ENCODE measurements at regions not wholly inside any gene's neighbourhood (a gene's known extent, or its start where the extent isn't known, plus 50 kb on each side); places are given as distances from the start of the nearest gene placed in this dataset.

GRCh38 chr12:93106910-93107309 lies 177.8 kb upstream of the EEA1 start:
- DNase-seq, result no peak

DNA sequence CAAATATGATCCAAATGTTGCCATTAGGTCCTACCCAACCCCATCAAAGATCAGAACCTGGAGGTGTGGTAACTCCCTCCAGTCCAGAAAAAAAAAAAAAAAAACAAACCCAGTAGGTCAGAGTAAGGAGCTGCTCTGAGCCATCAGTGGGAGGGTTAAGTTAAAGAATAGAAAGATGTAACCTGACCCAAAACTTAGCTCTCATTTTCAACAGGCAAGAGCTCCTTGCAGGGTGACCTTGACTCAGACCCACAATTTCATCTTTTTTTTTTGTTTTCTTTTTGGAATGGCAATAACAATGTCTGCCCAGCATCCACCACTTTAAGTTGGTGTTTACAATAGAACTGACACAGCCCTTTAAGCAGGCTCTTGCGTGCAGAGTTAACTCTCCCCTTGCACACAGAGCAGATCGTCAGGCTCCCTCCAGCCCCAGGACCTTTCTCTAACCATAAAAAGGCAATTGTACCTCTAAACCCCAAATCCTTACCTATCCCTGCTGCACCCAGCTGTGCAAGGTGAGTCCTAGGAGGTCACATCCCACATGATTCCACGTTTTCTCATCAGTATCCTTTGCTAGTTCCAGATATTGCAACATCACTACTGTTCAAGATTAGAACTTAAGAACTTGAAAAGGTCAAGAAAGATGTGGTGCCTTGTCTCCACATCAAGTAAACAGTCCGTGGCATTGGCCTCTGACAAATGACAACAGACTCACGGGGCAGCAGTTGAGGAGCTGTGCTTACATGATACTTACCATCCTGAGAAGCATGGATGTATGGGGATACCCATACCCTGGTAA lies 178.6 kb upstream of the EEA1 start:
- no peak for DNase-seq

DNA sequence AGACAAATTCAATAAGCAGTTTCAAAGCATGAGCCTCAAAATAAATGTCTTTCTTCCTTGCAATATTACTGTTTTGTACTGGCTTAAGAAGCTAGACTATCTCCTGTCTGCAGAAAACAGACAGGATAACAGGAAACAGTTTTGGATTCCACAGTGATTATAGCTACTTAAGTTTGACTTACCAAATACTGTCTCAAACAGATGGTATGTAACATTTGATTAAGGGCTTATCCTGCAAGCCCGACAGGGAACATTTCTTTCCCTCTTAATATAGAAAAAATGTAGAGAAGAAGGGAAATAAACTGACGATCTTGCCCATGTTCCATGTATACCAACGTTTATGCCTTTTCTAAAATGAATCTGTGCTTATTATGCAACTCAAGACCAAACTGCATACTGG lies 179.9 kb upstream of the EEA1 start:
- DNase-seq, result no peak

DNA sequence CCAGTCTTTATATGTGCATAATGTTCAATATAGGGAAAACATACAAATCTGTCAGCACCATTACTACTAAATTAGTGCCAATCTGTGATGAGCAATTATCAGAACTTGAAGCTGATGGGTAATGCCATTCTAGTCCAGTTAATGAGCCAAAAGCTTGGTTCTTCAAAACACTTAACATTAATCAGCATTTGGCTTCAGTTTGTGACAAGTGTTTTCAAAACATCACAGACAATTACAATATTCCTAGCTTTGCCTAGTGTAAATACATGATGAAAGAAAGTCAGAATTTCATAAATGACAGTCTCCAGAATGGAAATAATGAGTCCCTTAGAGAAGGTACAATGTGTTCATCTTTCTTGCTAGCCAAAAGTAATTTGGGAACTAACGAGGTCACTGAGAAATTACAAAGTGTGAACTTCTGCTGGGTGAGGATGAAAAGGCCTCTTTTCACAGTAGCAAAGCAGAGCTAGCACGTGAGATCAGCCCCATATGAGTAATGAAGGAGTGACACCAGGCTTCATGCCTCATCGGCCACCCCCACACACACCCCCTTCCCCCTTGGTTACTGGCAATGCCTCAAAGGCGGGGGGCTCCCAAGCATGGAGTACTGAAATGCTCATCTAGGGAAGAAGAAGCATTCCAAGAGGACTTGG lies 180.6 kb upstream of the EEA1 start:
- no peak for DNase-seq

DNA sequence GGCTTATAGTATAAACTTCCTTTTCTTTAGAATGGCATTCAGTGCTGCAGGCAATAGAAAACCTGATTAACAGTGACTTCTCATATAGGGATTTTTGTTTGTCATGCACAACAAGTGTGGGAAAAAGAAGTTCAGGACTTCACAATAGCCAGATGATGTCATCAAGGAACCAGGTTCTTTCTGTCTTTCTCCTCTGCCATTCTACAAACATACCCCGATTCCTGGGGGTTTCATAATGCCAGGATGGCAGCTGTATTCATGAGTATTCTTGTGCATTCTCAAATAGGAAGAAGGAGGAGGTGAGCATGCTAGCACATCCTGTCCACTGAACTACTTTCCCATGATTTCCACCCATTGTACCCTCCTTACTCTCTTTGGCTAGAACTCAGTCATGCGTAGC lies 182.7 kb upstream of the EEA1 start:
- no peak for DNase-seq

GRCh38 chr12:93113317-93114006 lies 184.4 kb upstream of the EEA1 start:
- DNase-seq, result no peak

DNA sequence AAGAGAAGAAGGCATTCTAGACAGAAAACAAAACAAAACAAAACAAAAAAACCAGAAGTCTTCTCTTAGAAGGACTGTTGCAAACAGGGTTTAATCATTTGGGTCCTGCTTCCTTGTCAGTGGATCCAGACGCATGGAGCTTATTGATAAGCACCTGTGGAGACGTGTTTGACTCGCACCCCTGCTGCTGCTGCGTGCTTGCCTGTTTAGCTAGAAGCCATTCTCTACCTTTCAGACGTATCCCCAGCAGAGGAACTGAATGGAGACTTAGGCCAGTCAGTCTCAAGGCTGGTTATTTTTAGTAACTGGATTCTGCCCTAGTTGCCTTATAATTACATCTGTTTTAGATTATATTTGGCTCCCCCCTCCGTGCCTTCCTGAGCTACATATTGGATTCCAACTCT lies 186.1 kb upstream of the EEA1 start:
- no peak for DNase-seq

- DNase-seq, result no peak
Measured at GRCh38 chr12:93115646-93116045, 186.6 kb upstream of the EEA1 start.

- DNase-seq, result no peak
Measured at GRCh38 chr12:93116632-93117031, 187.5 kb upstream of the EEA1 start.

DNA sequence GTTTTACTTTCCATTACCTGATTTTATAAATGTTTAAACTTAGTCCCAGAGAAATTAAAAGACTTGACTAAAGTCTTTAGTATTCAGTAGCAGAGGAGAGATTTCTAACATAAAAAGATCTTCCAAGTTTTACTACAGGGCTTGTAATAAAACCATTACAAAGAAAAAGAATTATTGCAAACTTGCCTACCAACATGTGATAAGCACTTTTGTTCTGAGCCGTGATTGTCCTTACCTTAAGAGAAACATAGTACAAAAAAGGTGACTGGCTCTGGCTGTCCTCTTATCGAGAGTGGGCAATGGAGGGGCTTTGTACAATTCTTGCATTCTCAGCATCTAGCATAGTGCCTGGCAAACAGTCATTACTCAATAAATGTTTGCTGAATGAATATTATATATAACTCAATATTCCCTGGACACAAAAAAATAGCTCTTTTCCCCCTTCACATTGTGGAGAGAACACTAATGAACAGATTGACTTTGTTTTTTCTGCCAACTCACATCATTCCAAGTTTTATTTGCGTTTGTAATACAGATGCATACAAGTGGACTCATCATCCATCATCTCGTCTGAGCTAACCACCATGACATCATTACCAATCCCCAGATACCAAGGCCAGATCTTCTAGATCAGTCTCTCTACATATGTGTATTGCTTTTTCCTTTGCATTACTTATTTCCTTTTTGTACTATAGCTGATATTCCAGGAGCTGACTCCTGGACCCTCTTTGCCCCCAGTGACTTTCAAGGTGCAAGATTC lies 192.8 kb upstream of the EEA1 start:
- no peak for DNase-seq

DNA sequence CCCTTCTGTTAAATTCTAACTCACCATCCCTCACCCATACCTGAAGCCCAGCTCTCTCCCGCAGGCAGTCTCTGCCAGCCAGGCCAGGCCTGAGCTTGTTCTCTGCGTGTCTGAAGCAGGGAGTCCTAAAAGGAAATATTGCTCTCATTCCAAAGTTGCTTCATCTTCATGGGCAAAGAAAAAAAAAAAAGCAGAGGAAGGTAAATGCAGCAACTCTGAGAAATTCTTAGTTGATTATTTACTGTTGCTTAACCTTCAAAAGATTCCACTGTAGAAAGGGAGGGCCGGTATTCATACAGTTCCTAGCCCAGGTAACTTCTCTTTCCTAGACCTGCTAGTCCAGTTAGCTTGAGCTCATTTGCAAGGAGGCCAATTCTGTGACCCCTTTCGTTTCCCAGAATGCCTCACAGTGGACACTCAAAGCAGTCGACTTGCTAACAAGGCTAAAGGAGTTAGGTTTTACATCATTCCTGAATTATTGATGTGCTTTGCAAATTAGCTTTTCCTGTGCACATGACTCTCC lies 193.5 kb upstream of the EEA1 start:
- no peak for DNase-seq

- DNase-seq, result no peak
Measured at GRCh38 chr12:93125126-93125525, 196.0 kb upstream of the EEA1 start.

DNA sequence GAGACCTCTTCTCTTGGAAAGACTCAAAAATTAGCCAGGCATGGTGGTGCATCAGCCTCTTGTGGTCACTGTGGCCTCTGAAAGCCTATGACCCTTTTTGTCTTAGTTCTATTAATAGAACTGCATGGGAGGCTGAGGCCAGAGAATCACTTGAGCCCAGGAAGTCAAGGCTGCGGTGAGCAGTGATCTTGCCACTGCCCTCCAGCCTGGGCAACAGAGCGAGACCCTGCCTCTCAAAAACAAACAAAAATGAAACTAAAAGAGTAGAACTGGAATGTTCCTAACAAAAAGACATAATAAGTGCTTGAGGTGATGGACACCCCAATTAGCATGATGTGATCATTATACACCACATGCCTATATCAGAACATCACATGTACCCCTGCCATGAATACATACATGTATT lies 197.0 kb upstream of the EEA1 start:
- no peak for DNase-seq

DNA sequence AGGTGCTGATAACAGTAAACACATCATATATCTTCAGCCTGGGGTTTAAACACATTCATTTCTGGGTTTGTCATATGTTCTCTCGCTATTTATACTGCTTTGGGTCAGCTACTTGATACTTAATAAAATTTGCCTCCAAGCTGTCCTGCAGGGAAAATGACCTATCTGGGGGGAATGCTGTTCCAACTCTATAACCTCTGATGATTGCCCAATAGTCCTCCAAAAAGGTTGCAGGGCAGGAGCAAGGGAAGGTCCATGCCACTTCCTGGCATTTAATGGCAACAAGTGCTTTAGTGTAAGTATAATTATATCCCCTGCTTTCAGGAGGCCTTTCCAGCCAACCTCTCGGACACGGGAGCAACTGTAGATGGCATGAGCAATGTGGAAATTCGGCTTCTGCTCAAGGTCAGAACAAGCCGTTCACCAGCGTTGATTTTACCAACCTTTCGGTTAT lies 198.0 kb upstream of the EEA1 start:
- no peak for DNase-seq

DNA sequence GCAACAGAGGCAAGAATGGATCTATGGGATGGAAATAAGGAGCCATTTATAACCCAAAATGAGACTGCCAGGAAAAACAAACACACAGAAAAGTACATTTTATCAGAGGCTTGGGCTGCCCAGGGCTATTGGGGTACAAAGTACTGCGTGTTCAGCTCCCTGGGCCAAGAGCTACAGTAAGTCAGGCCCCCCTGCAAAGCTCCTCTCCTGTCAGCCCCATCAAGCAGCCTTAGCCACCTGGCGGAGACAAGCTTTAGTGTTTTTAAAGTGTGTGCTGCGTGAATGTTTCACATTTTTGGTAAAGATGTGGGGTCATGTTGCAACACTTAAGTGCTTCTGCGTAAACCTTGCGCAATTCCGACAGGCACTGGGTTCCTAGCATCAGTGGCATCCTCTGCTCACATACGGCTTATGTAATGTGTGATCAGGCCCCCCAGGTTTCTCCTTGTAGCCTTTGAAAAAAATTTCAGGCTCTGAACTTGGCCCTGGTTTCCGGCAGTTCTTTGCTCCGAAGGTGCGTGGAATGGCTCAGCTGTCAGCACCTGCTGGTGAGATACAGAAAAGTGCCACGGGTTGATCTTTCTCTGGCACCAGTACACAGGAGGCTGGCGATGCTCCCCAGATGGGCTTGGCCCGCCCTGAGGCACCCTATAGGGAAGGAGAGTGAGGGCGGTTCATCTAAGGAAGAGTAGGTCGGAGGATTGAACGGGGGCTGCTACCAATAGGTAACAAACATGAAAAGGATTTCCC lies 198.7 kb upstream of the EEA1 start:
- no peak for DNase-seq

GRCh38 chr12:93128332-93128707 lies 199.2 kb upstream of the EEA1 start:
- no peak for DNase-seq

DNA sequence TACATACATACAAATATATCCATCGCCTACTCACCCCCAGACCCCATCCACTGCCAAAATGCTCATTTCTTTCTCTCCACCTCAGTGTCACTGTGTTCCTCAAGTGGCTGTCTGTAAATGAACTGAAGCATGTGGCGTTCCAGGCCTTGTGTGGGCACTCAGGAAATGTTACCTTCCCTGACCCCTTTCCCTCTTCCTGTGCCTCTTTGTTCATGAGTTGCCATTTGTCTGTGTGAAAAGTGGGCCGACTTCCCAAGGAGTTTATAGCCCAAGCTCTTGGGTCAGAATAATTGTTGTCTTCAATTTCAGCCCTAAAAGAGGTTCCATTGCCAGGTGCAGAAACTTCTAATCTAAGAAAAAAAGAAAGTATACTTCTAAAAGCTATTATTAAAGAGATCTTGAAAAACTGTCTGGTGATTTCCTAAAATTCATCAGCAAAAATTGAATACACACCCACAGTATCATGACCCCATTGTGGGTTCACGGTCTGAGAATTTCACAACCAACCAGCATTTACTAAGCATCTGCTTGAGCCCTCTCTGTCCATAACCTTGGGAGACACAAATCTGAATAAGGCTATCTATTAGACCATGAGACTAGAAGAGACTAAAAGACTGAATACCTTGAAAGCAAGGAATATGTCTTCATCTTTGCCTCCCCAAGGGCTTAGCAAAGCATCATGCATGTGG lies 201.4 kb upstream of the EEA1 start:
- DNase-seq, result no peak

- DNase-seq, result no peak
Measured at GRCh38 chr12:93133361-93133760, 204.3 kb upstream of the EEA1 start.

- no peak for DNase-seq
Measured at GRCh38 chr12:93134175-93134890, 205.2 kb upstream of the EEA1 start.

- no peak for DNase-seq
Measured at GRCh38 chr12:93134893-93135285, 205.8 kb upstream of the EEA1 start.

Measured in activated CD8-positive, alpha-beta memory T cell treated with anti-CD3 and anti-CD28 coated beads for 24 hours (primary cell).